CD4-positive, alpha-beta T cell treated with Interleukin-2 at 100 ng/mL for 4 hours (primary cell): ENCODE measurements at regions not wholly inside any gene's neighbourhood (a gene's known extent, or its start where the extent isn't known, plus 50 kb on each side); places are given as distances from the start of the nearest gene placed in this dataset.

Experiments
- DNase-seq: peaks from one replicate; pipeline ENCODE4 v3.0.0-alpha.2; 2020; ENCODE audit warnings: low spot score

GRCh38 chr12:4015225-4016091 is 142.3 kb upstream of the PARP11 start:
- DNase-seq = no peak

GRCh38 chr12:4014858-4015224 is 141.6 kb upstream of the PARP11 start:
- no peak for DNase-seq

- DNase-seq = no peak
Observed at GRCh38 chr12:4014444-4014843, 141.2 kb upstream of the PARP11 start.

- no peak for DNase-seq
Observed at GRCh38 chr12:4012977-4013968, 140.1 kb upstream of the PARP11 start.

GRCh38 chr12:4012073-4012472 is 138.9 kb upstream of the PARP11 start:
- no peak for DNase-seq

- no peak for DNase-seq
Observed at GRCh38 chr12:4011597-4011996, 138.4 kb upstream of the PARP11 start.

- no peak for DNase-seq
Observed at GRCh38 chr12:4009979-4010704, 136.9 kb upstream of the PARP11 start.

GRCh38 chr12:4006743-4007142 is 133.5 kb upstream of the PARP11 start:
- no peak for DNase-seq

- no peak for DNase-seq
Observed at GRCh38 chr12:4005851-4006430, 132.7 kb upstream of the PARP11 start.

GRCh38 chr12:4003576-4003975 is 130.4 kb upstream of the PARP11 start:
- no peak for DNase-seq

- no peak for DNase-seq
Observed at GRCh38 chr12:4002601-4003000, 129.4 kb upstream of the PARP11 start.

- DNase-seq = no peak
Observed at GRCh38 chr12:4001841-4002240, 128.6 kb upstream of the PARP11 start.

- no peak for DNase-seq
Observed at GRCh38 chr12:4001031-4001430, 127.8 kb upstream of the PARP11 start.

- no peak for DNase-seq
Observed at GRCh38 chr12:3999904-4000303, 126.7 kb upstream of the PARP11 start.

GRCh38 chr12:3998968-3999792 is 126.0 kb upstream of the PARP11 start:
- peak; percentile 8 for DNase-seq

GRCh38 chr12:3998397-3998796 is 125.2 kb upstream of the PARP11 start:
- no peak for DNase-seq

- no peak for DNase-seq
Observed at GRCh38 chr12:3996322-3996721, 123.1 kb upstream of the PARP11 start.

GRCh38 chr12:3995306-3995705 is 122.1 kb upstream of the PARP11 start:
- DNase-seq = no peak

- no peak for DNase-seq
Observed at GRCh38 chr12:3994500-3994899, 121.3 kb upstream of the PARP11 start.

- no peak for DNase-seq
Observed at GRCh38 chr12:3992945-3993344, 119.7 kb upstream of the PARP11 start.
